Head of caudate nucleus (tissue), 42 donors: ENCODE measurements at regions not wholly inside any gene's neighbourhood (a gene's known extent, or its start where the extent isn't known, plus 50 kb on each side); places are given as distances from the start of the nearest gene placed in this dataset.

ENCODE experiments used
- DNase-seq, 42 donors: peaks; one replicate each; pipeline versions ENCODE4 v3.0.0 to v3.0.0-alpha.2; 2020 to 2021; ENCODE audit warnings: mixed read lengths in 7 of 42
- intact Hi-C: fragments of 100-400 bp; cut with DNase I; formaldehyde crosslinking; loops from one replicate; pipeline ENCODE4 v1.15.0; 2022

DNA sequence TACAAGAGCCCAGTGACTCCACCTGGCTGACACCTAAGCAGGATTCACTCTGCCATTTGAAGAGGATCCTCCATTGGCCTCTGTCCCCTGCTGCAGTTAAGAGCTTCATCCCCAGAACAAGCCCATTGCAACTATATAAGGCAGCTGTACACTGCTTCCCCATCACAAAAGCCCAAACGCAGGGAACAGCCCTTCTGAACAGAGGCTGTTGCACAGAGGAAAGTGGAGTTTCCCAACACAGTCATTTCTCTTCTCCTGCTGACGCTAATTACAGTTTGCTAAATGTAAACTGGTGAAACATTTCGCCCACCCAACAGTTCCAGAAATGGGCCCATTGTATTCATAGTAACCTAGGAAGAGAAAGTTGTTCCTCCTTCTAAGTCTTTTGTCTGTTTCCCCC, 455.8 kb upstream of the DAB1 start:
- DNase-seq, result no peak
- intact Hi-C loops, result no loop called here

DNA sequence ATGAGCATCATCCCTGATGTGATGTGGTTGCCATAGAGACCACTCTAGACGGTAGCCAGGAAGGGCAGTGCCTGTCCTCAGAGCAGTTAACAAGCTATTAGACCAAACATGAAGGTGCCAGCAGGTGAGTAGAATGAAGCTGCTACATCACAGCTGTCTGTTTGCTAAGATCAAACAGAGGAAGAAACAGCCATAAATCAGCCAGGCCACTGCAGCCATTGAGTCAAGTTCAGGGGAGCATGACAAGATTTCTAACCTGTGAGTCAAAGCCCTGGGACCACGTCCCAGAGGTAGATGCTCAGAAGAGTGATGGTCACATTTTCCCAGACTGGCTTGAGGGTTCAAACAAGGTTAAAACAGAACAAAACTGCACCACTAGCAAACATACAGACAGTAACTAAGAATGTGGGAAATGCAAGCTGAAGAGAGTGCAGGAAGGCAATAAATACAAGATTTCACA, 450.6 kb upstream of the DAB1 start:
- DNase-seq, result no peak
- intact Hi-C loops, result no loop called here

DNA sequence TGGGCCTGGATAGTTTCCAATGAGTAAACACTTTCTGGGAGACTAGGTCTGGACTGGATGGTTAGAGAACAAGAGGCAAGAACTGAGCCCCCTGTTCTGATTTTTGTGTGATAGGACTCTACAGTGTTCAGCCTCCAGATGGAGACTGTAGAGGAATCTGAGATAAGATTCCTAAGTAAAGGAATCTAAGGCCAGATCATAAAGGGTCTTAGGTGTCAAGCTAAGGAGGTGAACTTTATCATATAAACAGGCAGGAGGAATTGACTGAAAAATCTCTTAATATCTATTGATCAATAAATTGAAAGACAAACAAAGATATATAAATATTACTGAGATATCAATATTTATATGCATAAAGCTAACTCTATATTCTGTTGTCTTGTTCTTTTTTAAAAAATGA, 449.1 kb upstream of the DAB1 start:
- no peak for DNase-seq
- intact Hi-C loops, result no loop called here

DNA sequence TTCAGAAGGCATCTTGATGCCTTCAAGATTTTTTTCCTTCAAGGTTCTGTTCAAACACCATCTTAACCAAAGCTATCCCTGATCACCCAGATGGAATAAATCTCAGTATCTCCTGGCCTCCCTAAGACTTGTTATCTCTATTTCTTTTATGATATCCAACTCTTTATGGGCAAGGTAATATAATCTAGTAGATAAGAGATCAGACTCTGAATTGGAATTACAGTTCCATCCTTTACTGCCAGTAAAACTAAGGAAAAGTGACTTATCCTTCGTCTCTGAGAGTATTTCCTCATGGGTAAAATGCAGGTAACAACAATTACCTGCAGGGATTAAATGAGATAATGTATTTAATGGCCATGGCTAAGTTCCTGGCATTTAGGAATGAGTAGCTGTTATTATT, 445.0 kb upstream of the DAB1 start:
- intact Hi-C loops, result no loop called here
- DNase-seq, result no peak

DNA sequence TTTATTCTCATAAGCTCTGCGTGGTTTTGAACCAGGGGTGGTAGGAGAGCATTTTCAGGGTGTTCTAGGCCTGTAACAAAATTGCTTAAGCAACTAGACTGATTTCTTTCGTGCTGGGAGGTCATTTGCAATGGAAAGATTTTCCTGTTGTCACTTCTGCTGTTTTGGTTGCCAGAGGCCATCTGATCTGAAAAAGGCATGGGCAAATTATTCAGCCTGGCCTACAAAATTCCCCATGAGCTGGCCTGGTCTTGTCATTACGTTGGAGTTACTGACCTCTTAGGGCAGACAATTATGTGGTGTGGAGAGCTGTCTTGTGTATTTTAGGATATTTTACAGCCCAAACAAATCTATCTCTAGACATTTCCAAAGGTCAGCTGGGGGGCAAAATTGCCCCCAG, 444.4 kb upstream of the DAB1 start:
- intact Hi-C loops, result no loop called here
- DNase-seq, result no peak

DNA sequence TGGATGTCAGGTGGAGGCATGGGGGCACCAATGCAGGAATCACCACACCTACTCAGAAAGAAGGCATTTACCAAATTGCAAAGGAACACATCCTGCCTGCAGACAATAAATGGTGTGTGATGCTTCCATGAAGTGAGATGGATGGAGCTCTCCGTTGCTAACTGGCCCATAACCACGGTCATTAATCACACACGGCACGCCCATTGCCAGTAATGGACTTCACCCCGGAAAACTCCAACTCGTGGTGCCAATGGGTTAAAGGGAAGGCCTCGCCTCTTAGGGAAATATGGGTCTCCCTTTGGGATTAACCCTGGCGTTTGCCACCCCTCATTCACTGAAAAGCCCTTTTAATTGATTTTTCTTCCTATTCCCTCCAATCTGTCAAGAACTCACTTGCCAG, 443.1 kb upstream of the DAB1 start:
- intact Hi-C loops, result no loop called here

DNA sequence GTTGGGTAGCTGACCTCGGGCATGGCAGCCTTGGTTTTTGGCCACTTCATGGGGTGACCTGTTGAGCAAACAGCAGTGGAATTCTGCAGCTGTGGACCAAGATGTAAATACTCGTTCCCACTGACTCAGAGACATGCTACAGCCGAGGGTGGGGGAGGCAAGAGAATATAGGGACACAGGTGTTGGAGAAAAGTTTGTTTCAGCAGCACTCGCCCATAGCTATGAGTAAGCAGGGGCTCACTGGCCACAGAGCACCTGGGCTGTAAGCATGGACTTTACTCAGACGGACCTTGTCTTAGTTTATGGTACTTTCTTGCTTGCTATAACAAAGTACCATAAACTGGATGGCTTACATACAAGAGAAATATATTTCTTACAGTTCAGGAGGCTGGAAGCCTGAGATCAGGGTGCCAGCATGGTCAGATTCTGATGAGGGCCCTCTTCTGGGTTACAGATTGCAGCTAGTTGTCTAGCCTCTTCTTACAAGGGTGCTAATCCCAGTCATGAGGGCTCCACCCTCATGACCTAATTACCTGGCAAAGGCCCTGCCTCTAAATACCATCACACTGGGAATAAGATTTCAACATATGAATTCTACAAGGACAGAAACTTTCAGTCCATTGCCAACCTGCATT, 437.2 kb upstream of the DAB1 start:
- intact Hi-C loops, result no loop called here
- DNase-seq, result no peak

More for the DNA sequence above, 443.1 kb upstream of the DAB1 start:
- DNase-seq, result no peak

DNA sequence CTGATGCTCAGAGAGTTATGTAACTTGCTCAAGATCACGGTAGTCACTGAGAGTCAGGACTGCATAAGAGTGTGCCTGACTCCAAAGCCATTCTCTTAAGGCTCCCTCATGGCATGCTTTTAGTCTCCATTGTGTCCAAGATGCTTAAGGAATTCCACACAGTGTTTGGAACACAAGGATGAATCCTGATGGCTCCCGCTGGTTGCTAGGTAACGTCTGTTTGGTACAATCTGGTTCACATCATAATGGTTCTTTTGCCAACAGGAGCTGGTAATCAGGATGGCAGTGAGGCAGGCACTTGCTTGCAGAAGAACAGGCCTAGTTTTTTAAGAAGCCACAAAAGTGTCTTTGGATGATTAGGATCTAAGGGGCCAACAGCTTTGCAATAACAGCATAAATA, 436.5 kb upstream of the DAB1 start:
- intact Hi-C loops, result no loop called here
- no peak for DNase-seq

DNA sequence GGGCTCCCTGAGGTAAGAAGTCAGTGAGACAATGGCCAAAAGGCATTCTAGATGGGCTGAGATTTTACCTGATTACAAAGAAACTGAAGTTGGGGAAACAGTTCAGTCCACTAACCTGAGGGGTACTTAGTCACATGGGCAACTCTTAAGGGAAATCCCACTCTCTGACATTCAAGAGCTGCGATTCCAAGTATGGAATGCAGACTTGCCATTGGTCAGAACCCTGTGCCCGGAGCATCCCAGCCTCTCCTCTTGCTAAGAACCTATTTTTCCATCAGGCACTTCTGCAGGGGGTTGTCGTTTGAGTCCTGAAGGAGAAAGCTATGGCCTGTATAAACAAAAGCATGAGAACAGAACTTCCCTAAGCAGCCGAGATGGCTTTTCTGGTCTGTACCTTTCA, 434.9 kb upstream of the DAB1 start:
- intact Hi-C loops, result no loop called here
- no peak for DNase-seq

DNA sequence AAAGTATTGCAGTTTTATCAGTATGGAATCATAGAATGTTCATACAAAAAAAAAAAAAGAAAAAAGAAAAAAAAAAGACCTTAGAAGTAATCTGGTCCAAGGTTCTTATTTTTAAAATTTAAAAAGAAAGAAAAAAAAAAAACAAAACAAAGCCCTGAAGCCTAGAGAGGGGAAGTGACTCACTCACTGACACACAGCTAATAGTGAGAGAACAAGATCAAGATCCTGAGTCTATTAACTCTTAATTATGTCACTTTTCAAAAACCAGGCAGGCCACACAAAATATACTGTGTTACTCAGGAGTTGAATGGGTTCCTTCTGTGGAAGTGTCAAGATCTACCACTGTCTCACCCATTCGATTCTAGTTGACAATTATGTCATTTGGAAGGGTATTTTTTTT, 433.9 kb upstream of the DAB1 start:
- no peak for DNase-seq
- intact Hi-C loops, result no loop called here

DNA sequence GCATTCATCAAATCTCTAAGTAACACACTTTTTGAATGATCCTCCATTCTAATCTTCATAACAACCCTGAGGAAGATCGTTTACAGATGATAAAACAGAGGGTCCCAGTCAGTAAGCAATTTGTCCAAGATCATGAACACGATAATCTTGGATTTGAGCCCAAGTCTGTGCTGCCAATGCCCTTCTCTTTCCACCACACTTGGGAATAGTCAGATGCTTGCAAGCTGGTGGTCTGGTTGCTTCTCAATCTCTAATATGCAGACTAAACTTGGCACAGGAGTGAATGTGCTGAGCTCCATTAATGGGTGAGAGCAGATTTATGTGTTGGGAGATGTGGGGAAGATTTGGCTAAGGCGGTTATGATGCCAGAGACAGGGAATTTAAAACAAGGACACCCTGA, 430.6 kb upstream of the DAB1 start:
- no peak for DNase-seq
- intact Hi-C loops, result no loop called here

DNA sequence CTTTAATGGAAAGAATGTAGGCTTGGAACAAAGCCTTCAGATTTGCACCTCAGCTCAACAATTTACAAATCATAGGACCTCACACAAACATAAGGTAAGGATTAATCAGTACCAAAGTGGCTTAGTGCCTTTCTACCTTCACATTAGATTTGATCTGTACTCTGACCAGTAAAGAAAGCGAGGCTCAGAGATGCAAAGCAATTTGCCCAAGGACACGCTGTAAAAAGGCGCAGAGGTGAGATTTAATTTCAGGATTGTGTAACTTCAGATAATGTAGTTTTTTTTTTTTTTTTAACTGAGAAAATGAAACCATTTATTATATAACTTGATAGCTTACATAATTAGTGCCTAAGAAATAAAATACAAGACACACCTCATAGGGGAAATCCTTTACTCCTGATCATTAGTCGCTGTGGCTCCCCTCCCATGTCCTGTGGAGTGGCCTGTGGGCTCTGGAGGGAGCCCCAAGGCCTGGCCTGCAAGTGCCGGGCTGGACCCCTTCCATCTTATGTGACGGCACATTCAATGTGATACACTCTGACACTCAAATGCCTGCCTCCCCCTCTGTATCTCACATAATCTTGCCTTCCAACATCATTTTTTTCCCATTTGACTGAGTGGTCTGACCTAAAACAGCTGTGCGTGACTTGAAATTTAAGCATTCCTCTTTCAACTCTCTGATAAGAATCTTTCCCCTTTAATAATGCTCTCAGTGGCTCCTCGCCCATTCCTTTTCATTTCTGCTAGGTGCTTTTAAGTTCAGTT, 426.5 kb upstream of the DAB1 start:
- intact Hi-C loops, result no loop called here
- DNase-seq, result peak in 1 of 42 donors; percentile 37

DNA sequence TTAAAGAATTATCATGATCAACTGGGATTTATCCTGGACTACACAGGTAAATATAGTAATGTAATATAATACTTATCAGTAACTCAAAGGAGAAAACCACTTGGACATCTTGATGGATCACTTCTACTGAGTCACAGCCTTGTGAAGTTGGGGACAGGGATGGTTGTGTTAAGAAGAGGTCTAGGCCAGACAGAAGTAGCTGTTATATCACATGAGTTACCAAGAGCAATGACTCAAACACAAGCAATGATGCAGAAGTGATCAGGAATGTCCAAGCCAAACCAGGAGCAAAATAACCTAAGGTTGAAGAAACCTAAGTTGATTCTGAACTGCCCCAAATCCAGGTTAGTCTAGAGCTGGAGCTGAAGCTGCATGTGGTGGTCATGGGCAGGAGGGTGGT, 424.5 kb upstream of the DAB1 start:
- intact Hi-C loops, result no loop called here
- no peak for DNase-seq

DNA sequence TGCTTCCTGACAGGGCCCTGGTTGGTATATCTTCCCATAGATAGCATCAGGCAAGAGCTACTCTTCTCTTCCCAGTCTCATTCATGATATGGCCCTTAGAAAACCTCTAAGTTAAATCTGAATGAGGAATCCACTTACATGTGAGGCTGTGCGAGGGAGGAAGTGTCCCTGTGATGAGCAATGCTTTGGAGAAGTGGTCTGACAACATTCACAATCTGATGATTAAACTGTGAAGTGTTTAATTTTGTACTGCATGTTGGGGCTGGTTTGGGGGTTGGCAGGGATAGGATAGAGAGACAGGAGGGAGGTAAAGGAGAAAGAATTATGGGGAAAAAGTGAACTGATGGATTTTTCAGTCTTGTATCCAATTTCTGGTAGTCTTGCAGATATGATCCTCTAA, 421.2 kb upstream of the DAB1 start:
- intact Hi-C loops, result no loop called here
- no peak for DNase-seq

DNA sequence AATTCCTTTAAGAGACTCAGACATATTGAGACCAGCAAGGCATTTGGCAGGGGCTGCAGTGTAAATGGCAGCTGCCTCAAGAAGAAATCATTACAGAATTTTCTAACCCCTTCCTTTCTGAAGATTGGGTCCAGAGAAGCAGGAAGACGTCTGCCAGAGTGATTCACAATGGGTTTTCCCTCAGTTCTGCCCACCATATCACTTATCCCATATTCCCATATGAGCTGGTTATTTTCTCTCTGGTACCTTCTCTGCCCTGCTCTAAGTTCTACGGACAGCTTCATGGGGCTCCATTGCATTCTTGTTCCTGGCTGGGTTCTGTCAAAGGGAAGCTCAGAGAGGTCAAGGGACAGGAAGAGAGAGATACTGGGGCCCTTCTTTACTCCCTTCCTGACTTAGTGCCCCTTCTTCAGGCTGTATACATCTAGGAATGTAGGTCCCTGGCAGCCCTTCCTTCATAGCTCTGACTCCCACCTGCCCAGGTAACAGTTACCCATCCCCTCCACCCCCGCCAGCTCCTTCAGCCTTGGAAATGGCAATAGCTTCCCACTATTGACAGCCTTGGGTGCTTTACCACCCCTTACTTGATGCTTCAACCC, 420.6 kb upstream of the DAB1 start:
- no peak for DNase-seq
- intact Hi-C loops, result no loop called here

DNA sequence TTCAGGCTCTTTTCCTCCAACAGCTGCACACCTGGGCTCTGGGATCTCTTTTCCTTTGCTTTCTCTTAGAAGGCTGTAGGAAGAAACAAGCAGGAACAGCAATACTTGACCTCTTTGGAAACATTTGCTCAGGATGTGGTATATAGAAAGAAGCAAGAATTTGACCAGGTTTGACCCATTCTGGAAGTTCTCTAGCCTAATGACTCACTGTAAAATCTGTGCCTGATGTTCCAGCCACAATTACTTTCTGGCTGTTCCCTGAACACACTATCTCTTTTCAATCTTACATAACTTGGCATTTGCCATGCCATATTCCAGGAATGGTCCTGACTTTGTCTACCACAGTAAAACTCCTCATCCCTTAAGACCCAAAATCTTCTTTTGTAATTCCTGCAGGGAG, 419.9 kb upstream of the DAB1 start:
- no peak for DNase-seq
- intact Hi-C loops, result no loop called here

DNA sequence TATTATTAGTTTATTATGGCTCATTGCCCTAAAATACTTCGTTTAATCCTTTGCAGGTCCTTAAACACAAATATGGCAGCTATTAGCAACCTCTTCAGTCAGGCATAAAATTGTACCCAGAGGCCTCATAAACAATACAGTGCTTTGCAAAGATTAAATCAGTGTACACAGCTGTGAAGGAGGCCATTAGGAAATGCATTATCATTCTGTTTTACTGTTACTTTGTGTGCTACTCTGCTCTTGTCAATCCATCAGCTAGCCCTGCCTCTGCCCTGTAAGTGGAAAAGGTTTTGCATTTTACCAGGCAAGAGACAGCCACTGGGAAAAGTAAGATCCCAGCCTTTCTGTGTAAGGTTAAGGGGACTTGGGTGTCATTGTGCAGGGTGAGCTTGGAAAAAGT, 415.7 kb upstream of the DAB1 start:
- intact Hi-C loops, result no loop called here
- no peak for DNase-seq

DNA sequence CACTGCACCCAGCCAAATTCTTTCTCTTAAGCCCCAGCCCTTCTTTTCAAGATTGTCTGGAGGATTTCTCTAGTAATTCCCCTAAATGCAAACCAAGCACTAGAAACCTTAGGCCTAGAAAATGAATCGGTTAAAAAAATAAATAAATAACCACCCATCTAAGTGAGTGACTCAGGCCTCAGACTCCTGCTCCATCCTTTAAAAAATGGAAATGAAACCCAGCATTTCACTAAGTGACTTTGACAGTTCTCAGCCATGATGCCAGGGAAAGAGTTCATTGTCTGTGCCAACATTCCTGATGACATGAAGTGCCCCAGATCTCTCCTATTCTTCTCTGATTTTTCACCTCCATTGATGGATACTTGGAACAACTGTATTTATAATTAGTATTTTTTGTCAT, 415.2 kb upstream of the DAB1 start:
- no peak for DNase-seq
- intact Hi-C loops, result no loop called here

DNA sequence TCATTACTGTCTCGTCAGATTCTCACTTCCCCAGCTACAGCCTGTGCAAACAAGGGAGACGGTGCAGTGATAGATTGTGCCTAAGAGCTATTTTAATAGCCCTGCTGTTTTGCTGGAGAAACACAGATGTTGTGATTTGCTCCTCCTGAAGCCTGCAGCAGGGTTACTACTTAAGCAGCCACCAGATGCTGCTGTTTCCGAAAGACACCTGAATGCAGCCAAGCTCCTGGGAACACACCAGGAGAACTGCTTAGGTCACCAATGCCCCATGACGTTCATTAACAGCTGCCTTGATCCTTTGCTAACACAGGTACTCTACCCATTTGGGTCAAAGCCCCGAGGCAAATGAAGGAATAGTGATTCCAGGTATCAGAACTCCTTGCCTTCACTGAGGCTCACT, 411.8 kb upstream of the DAB1 start:
- intact Hi-C loops, result no loop called here
- DNase-seq, result no peak

DNA sequence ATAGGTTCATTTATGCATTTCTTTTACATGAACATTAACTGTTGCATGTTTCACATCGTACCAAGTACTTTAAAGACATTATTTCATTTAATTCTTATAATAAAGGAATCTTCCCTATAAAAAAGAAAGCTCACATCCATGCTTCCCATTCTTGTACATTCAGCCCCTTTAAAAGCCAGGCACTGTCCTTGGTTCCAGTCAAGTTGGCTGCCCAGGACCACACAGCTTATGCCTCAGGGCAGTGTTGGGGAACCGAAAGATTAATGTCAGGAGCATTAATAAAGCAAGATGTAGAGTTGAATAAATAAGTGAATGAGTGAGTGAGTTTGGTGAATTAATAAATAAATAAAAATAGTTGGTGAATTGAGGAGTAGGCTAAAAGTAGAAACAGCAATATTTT, 409.4 kb upstream of the DAB1 start:
- intact Hi-C loops, result no loop called here
- no peak for DNase-seq

DNA sequence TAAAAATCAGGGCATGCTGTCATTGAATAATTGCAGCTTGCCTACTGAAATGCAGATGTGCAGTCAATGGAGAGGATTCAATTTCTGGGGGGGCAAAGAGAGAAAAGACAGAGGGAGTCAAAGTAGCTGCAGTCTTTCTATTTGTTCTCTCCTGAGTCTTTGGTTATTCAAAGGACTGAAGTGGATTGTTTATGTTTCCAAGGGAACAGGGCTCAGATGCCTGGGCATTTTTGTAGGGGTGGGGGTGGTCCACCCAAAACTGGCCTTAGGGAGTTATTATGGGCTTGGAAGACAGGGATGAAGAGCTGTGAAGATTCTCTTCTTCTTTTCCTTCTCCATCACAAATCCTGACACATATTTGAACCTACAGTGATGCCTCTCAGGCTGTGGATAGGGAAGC, 408.8 kb upstream of the DAB1 start:
- intact Hi-C loops, result no loop called here
- no peak for DNase-seq
